Right cardiac atrium (tissue), 5 donors: ENCODE measurements at regions not wholly inside any gene's neighbourhood (a gene's known extent, or its start where the extent isn't known, plus 50 kb on each side); places are given as distances from the start of the nearest gene placed in this dataset.

Experiments
- ATAC-seq, 2 donors: fragments of 200-7000 bp; cut with Tn5 transposase; one replicate each; pipeline versions ENCODE4 v1.8.0 to v1.9.1; 2020; ENCODE audit warnings: moderate library complexity in 2 of 2, mild to moderate bottlenecking in 1 of 2
- DNase-seq, 3 donors: peaks; one replicate each; pipeline ENCODE4 v3.0.0-alpha.2; 2020
- H3K27ac ChIP-seq: one replicate; pipeline ENCODE4 v1.5.1; 2013; ENCODE audit warnings: mild to moderate bottlenecking, low read length, control low read depth, moderate library complexity
- H3K27me3 ChIP-seq: one replicate; pipeline ENCODE4 v1.6.1; 2013; ENCODE audit not compliant: control insufficient read depth, insufficient read depth
- H3K4me1 ChIP-seq: one replicate; pipeline ENCODE4 v1.6.1; 2013; ENCODE audit warnings: low read length; ENCODE audit not compliant: control insufficient read depth, insufficient read depth
- H3K4me3 ChIP-seq: one replicate; pipeline ENCODE4 v1.5.1; 2013; ENCODE audit warnings: low read length, control low read depth
- H3K9me3 ChIP-seq: one replicate; pipeline ENCODE4 v1.6.1; 2013; ENCODE audit warnings: low read length; ENCODE audit not compliant: control insufficient read depth
- WGBS: extraction: QIAGEN DNeasy Blood & Tissue Kit; methylation state at CpG from one replicate; pipeline ENCODE4 v1.1.7; 2013; 5-methylcytosine and 5-hydroxymethylcytosine counted together
- intact Hi-C, 4 donors: fragments of 100-400 bp; cut with DNase I; formaldehyde crosslinking; loops; one replicate each; pipeline versions ENCODE4 v1.11.0 to v1.14.0; 2022 to 2023
- donor health status: healthy with polysubstance abuse.
- donor health status: DM: no; HTN: yes; CAD: no.
- donor health status: DM: no; HTN: no; CAD: no.
- donor health status: DM: no; HTN: yes; CAD: no; lungs with severe emphysema.
- donor health status: DM: yes; HTN: yes; CAD: no.

GRCh38 chr16:35724551-35724950, 2265.1 kb downstream of the TP53TG3F start:
- Histone ChIP-seq H3K4me3 (no peak overlapping the region), H3K9me3 (peaks cover 2% of the 10 kb centered on the region), H3K4me1 (no peaks in the 10 kb centered on the region), H3K27ac (peak overlapping the region; percentile 55), H3K27me3 (no peaks in the 10 kb centered on the region)
- 22% methylated on average over 3 of the region's 3 CpGs for WGBS
- intact Hi-C loops, result no loop called here
- ATAC-seq (peak in 1 of 2 donors; percentile 90), DNase-seq (no peak)

- Histone ChIP-seq H3K4me1 (no peaks in the 10 kb centered on the region), H3K27me3 (no peaks in the 10 kb centered on the region), H3K27ac (no peak overlapping the region), H3K9me3 (peaks cover 2% of the 10 kb centered on the region), H3K4me3 (no peak overlapping the region)
- DNase-seq, result no peak
- 51% methylated on average over 6 of the region's 6 CpGs for WGBS
- ATAC-seq, result peak in 1 of 2 donors; percentile 64
- intact Hi-C loops, result no loop called here
Measured at GRCh38 chr16:35725949-35726348, 2266.5 kb downstream of the TP53TG3F start.

- WGBS, result 47% methylated on average over 5 of the region's 5 CpGs
- intact Hi-C loops, result no loop called here
- no peak overlapping the region for H3K27ac ChIP-seq
- DNase-seq (no peak), ATAC-seq (no peak)
- no peaks in the 10 kb centered on the region for H3K27me3 ChIP-seq
- no peaks in the 10 kb centered on the region for H3K4me1 ChIP-seq
- no peak overlapping the region for H3K4me3 ChIP-seq
- no peaks in the 10 kb centered on the region for H3K9me3 ChIP-seq
Measured at GRCh38 chr16:35730251-35730650, 2270.8 kb downstream of the TP53TG3F start.

GRCh38 chr16:35731341-35732040, 2272.1 kb downstream of the TP53TG3F start:
- no peak for DNase-seq
- no peaks in the 10 kb centered on the region for H3K27me3 ChIP-seq
- H3K4me1 ChIP-seq, result no peaks in the 10 kb centered on the region
- 79% methylated on average over 9 of the region's 9 CpGs for WGBS
- no peaks in the 10 kb centered on the region for H3K9me3 ChIP-seq
- no peak for ATAC-seq
- intact Hi-C loops, result no loop called here
- H3K4me3 ChIP-seq, result no peak overlapping the region
- no peak overlapping the region for H3K27ac ChIP-seq

GRCh38 chr16:35732046-35732810, 2272.8 kb downstream of the TP53TG3F start:
- Histone ChIP-seq H3K4me1 (no peaks in the 10 kb centered on the region), H3K27ac (no peak overlapping the region), H3K4me3 (no peak overlapping the region), H3K27me3 (no peaks in the 10 kb centered on the region), H3K9me3 (no peaks in the 10 kb centered on the region)
- intact Hi-C loops, result no loop called here
- WGBS, result 65% methylated on average over 15 of the region's 15 CpGs
- DNase-seq (no peak), ATAC-seq (no peak)

- intact Hi-C loops, result no loop called here
- DNase-seq (no peak), ATAC-seq (no peak)
- Histone ChIP-seq H3K9me3 (no peaks in the 10 kb centered on the region), H3K27ac (no peak overlapping the region), H3K4me3 (no peak overlapping the region), H3K4me1 (no peaks in the 10 kb centered on the region), H3K27me3 (no peaks in the 10 kb centered on the region)
- WGBS, result 31% methylated on average over 3 of the region's 3 CpGs
Measured at GRCh38 chr16:35733278-35733965, 2274.0 kb downstream of the TP53TG3F start.

- Histone ChIP-seq H3K27ac (no peak overlapping the region), H3K4me1 (no peaks in the 10 kb centered on the region), H3K27me3 (no peaks in the 10 kb centered on the region), H3K4me3 (no peak overlapping the region), H3K9me3 (no peaks in the 10 kb centered on the region)
- WGBS, result 73% methylated on average over 18 of the region's 18 CpGs
- DNase-seq (no peak), ATAC-seq (no peak)
- intact Hi-C loops, result no loop called here
Measured at GRCh38 chr16:35733971-35734702, 2274.7 kb downstream of the TP53TG3F start.

GRCh38 chr16:35734728-35735402, 2275.5 kb downstream of the TP53TG3F start:
- H3K9me3 ChIP-seq, result no peaks in the 10 kb centered on the region
- H3K27me3 ChIP-seq, result no peaks in the 10 kb centered on the region
- H3K27ac ChIP-seq, result no peak overlapping the region
- ATAC-seq (no peak), DNase-seq (no peak)
- whole genome bisulfite sequencing, result 68% methylated on average over 18 of the region's 18 CpGs
- intact Hi-C loops, result no loop called here
- no peak overlapping the region for H3K4me3 ChIP-seq
- no peaks in the 10 kb centered on the region for H3K4me1 ChIP-seq

- DNase-seq, result peak in 2 of 3 donors; percentile 28 to 48
- intact Hi-C loops, result no loop called here
- no peak overlapping the region for H3K27ac ChIP-seq
- WGBS, result 83% methylated on average over 27 of the region's 27 CpGs
- H3K27me3 ChIP-seq, result no peaks in the 10 kb centered on the region
- no peak overlapping the region for H3K4me3 ChIP-seq
- H3K4me1 ChIP-seq, result no peaks in the 10 kb centered on the region
- no peak for ATAC-seq
- H3K9me3 ChIP-seq, result no peaks in the 10 kb centered on the region
Measured at GRCh38 chr16:35735403-35736251, 2276.2 kb downstream of the TP53TG3F start.

GRCh38 chr16:35736546-35736945, 2277.1 kb downstream of the TP53TG3F start:
- H3K27ac ChIP-seq, result no peak overlapping the region
- DNase-seq, result no peak
- H3K27me3 ChIP-seq, result no peaks in the 10 kb centered on the region
- H3K4me1 ChIP-seq, result no peaks in the 10 kb centered on the region
- H3K9me3 ChIP-seq, result no peaks in the 10 kb centered on the region
- no peak overlapping the region for H3K4me3 ChIP-seq
- intact Hi-C loops, result no loop called here
- WGBS, result 61% methylated on average over 2 of the region's 2 CpGs
- no peak for ATAC-seq
